GM18861 (cell line): ENCODE measurements at regions not wholly inside any gene's neighbourhood (a gene's known extent, or its start where the extent isn't known, plus 50 kb on each side); places are given as distances from the start of the nearest gene placed in this dataset.
"Not testable (repeated sequence)": the region's sequence is repeated elsewhere in the genome, so short reads cannot be mapped to it uniquely, and the experiment has no call there.

Experiments
- ATAC-seq: cut with Tn5 transposase; IDR thresholded peaks from one replicate; pipeline ENCODE4 v1.9.1; 2021; ENCODE audit not compliant: unreplicated experiment

GRCh38 chr15:20348291-20348899 is 193.2 kb downstream of the GOLGA6L6 start:
- ATAC-seq, result no peak

GRCh38 chr15:20346082-20346805 is 195.4 kb downstream of the GOLGA6L6 start:
- ATAC-seq, result no peak

- no peak for ATAC-seq
Observed at GRCh38 chr15:20345401-20345958, 196.1 kb downstream of the GOLGA6L6 start.

GRCh38 chr15:20344601-20345400 is 196.8 kb downstream of the GOLGA6L6 start:
- ATAC-seq, result no peak

GRCh38 chr15:20343395-20344211 is 198.0 kb downstream of the GOLGA6L6 start:
- ATAC-seq, result not testable (repeated sequence)

GRCh38 chr15:20342601-20343394 is 198.8 kb downstream of the GOLGA6L6 start:
- not testable (repeated sequence) for ATAC-seq

- ATAC-seq, result no peak
Observed at GRCh38 chr15:20341901-20342600, 199.5 kb downstream of the GOLGA6L6 start.

- ATAC-seq, result no peak
Observed at GRCh38 chr15:20340931-20341661, 200.5 kb downstream of the GOLGA6L6 start.

- no peak for ATAC-seq
Observed at GRCh38 chr15:20340331-20340811, 201.2 kb downstream of the GOLGA6L6 start.

- not testable (repeated sequence) for ATAC-seq
Observed at GRCh38 chr15:20339086-20339791, 202.4 kb downstream of the GOLGA6L6 start.

GRCh38 chr15:20338671-20339070 is 202.9 kb downstream of the GOLGA6L6 start:
- ATAC-seq, result not testable (repeated sequence)

- ATAC-seq, result not testable (repeated sequence)
Observed at GRCh38 chr15:20337238-20337637, 204.4 kb downstream of the GOLGA6L6 start.

- not testable (repeated sequence) for ATAC-seq
Observed at GRCh38 chr15:20334451-20334850, 207.1 kb downstream of the GOLGA6L6 start.

- ATAC-seq, result not testable (repeated sequence)
Observed at GRCh38 chr15:20325751-20326150, 215.8 kb downstream of the GOLGA6L6 start.

- not testable (repeated sequence) for ATAC-seq
Observed at GRCh38 chr15:20317132-20317531, 224.5 kb downstream of the GOLGA6L6 start.

GRCh38 chr15:20311014-20311680 is 230.5 kb downstream of the GOLGA6L6 start:
- ATAC-seq, result not testable (repeated sequence)

- no peak for ATAC-seq
Observed at GRCh38 chr15:20310603-20311002, 231.0 kb downstream of the GOLGA6L6 start.
